Fibroblast of the aortic adventitia (primary cell): ENCODE measurements at regions not wholly inside any gene's neighbourhood (a gene's known extent, or its start where the extent isn't known, plus 50 kb on each side); places are given as distances from the start of the nearest gene placed in this dataset.

ENCODE experiments used
- DNase-seq: peaks from one replicate; pipeline ENCODE4 v3.0.0-alpha.2; 2010; ENCODE audit warnings: low read depth
- H3K4me3 ChIP-seq: 2 replicates; pipeline ENCODE4 v1.5.1; 2011; ENCODE audit warnings: low read depth, mild to moderate bottlenecking, control low read depth, low read length, moderate library complexity
- TF ChIP-seq, protein P1 (sequence below): IDR thresholded peaks from 2 replicates; pipeline ENCODE4 v1.5.1; 2011; ENCODE audit warnings: mild to moderate bottlenecking, low read length, control low read depth, inconsistent platforms; ENCODE audit not compliant: insufficient read depth

- DNase-seq, result no peak
- no peak overlapping the region for H3K4me3 ChIP-seq
- TF ChIP-seq, protein P1, sequence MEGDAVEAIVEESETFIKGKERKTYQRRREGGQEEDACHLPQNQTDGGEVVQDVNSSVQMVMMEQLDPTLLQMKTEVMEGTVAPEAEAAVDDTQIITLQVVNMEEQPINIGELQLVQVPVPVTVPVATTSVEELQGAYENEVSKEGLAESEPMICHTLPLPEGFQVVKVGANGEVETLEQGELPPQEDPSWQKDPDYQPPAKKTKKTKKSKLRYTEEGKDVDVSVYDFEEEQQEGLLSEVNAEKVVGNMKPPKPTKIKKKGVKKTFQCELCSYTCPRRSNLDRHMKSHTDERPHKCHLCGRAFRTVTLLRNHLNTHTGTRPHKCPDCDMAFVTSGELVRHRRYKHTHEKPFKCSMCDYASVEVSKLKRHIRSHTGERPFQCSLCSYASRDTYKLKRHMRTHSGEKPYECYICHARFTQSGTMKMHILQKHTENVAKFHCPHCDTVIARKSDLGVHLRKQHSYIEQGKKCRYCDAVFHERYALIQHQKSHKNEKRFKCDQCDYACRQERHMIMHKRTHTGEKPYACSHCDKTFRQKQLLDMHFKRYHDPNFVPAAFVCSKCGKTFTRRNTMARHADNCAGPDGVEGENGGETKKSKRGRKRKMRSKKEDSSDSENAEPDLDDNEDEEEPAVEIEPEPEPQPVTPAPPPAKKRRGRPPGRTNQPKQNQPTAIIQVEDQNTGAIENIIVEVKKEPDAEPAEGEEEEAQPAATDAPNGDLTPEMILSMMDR, result no peak
Observed at GRCh38 chr6:133583907-133584427, 304.9 kb upstream of the TCF21 start.

DNA sequence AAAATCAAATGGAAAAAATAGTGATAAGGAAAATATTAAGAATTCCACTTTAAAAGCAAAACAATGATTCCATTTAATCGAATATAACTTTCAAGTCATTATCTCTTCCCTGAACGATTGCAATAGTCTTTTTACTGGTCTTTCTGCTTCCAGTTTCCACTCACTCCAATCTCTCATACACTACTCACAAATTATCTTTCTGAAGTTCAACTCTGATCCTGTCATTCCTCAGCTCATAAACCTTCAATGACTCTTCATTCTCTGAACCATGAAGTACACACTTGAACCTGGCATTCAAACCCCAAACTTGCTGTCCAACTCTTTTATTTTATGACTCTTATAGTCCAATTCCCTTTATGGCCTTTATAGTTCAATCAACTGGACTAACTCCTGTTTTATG, 304.1 kb upstream of the TCF21 start:
- no peak for DNase-seq
- no peak overlapping the region for H3K4me3 ChIP-seq
- TF ChIP-seq, protein P1, result no peak

- no peak overlapping the region for H3K4me3 ChIP-seq
- TF ChIP-seq, protein P1, result no peak
- no peak for DNase-seq
Observed at GRCh38 chr6:133585978-133586377, 302.9 kb upstream of the TCF21 start.

GRCh38 chr6:133587546-133588160, 301.3 kb upstream of the TCF21 start:
- TF ChIP-seq, protein P1, result no peak
- no peak overlapping the region for H3K4me3 ChIP-seq
- peak; percentile 75 for DNase-seq

GRCh38 chr6:133590196-133590595, 298.7 kb upstream of the TCF21 start:
- no peak for DNase-seq
- no peak overlapping the region for H3K4me3 ChIP-seq
- TF ChIP-seq, protein P1, result no peak

DNA sequence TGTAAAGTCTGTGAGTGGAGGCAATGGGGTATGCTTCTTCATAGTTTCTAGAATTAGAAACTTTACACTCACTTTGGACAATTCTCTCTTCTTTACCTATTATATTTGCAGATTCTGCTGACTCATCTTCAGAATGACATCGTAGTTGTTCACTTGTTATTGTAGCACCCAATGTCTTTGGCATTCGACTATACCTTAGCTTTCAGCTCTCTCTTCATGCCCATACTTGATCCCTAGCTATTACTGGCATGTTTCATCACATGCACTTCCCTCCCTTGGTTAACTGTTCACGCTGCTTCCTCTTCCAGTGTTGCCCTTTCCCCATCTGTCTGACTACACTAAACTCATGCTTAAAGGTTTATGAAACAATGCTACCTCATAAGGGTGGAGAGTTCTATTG, 298.1 kb upstream of the TCF21 start:
- H3K4me3 ChIP-seq, result no peak overlapping the region
- TF ChIP-seq, protein P1, result no peak
- peak; percentile 43 for DNase-seq

DNA sequence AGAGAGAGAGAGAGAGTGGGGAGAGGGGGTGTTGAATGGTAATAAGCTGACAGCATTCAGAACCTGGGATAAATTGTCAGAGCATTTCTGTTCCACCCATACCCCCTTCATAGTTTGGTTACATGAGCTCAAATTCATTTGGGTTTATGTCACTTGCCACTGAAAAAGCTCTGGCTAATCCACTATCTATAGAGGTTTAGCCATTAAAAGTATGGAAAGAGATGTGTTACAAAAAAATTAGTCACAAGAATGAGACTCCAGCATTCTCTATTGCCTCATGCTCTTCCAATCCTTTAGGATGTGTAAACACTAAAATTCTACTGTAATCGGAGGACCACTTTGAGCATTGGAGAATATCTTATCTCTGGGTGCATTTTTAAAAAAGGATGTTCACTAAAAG, 297.6 kb upstream of the TCF21 start:
- peak; percentile 9 for DNase-seq
- TF ChIP-seq, protein P1, result no peak
- H3K4me3 ChIP-seq, result no peak overlapping the region
